ENCODE measurements at regions not wholly inside any gene's neighbourhood (a gene's known extent, or its start where the extent isn't known, plus 50 kb on each side); places are given as distances from the start of the nearest gene placed in this dataset.
"Not testable (repeated sequence)": the region's sequence is repeated elsewhere in the genome, so short reads cannot be mapped to it uniquely, and the experiment has no call there.

DNA sequence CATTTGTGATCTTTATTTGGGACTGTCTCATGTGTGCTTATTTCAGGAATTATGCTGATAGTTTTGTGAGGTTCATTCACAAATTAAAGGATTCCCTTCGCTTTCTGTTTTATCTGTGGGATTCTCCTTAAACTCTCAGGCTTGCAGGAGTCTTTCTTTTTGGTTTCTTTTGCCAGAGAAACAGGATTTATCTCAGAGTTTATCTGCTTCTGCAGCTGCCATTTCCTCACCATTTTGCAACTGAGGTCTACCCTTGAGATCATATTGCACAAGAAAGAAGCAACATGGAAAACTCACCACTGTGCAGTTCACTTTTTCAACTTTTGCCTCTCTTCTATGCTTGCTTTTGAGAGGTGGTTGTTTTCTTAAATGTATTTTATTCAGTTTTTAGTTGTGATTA lies 201.0 kb downstream of the PRL start:
- peak; percentile 96 for DNase-seq (ENCODE audit: low spot score)

- DNase-seq (ENCODE audit: low spot score): no peak
Measured at GRCh38 chr6:22098601-22099031, 198.2 kb downstream of the PRL start.

DNA sequence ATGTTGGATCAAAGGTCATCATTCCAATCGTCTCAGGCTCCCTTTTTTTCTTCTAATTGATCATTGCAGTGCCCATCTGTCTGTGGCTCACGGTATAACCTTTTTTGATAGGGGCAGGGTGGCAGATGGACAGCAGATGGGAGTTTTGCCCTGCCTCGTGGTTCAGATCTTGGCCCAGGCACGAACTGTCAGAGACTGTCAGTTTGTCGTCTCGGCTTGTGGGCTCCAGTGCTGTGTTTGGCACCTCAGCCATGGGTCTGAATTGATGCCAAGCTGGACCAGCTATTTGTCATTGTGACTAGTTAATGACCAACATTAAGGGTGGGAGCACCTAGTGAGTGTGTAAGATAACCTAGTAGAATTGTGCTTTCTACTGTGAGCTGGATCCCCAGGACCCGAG lies 197.6 kb downstream of the PRL start:
- DNase-seq (ENCODE audit: low spot score): no peak

GRCh38 chr6:22099923-22100322 lies 196.9 kb downstream of the PRL start:
- DNase-seq (ENCODE audit: low spot score): no peak

DNA sequence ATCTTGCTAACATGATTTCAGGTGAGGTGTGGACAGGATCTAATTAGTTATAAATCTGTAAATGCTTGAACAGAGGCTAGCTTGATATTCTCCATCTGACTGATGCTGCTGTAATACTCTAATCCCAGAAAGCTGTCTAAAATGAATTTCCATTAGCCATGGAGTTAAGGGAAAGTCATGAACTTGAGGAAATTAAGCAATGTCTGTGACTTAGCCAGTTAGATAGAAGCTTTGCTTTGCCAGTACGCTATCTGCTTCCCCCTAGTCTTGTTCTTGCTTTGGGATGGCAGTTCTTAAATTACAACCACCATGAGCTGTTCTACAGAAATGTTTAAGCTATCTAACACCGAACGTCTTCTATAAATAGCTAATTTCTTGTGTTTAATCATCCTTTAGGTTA lies 195.7 kb downstream of the PRL start:
- DNase-seq (ENCODE audit: low spot score): no peak

DNA sequence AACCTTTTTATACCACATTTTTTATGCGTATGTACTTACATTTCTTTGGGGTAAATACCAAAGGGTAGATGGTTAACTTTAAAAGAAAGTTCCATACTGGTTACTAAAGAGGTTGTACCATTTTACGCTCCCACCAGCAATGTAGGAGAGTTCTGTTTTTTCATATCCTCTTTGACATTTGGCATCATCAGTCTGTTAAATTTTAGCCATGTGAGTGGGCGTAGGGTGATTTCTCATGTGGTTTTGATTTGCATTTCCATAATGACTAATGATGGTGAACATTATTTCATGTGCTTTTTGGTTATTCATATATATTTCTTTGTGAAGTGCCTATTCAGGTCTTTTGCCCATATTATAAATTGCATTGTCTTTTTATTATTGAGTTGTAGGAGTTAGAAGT lies 194.2 kb downstream of the PRL start:
- DNase-seq (ENCODE audit: low spot score): no peak

DNA sequence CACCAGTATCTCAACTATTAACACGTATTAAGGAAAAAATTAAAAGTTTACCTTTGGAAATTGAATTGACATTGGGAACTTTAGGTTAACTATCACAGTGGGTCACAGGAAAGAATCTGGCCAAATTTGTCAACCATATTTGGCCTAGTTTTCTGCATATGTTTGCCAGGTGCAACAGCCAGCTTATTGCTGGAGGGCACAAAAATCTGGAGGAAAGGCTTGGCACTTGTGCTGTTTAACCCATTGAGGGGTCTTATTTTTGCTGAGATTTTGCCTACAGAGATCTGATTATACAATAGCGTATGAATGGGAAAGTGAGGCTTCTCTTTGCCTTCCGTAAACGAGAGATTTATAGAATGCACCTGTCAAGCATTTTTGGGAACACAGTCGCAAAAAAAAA lies 190.4 kb downstream of the PRL start:
- DNase-seq (ENCODE audit: low spot score): no peak

GRCh38 chr6:22106961-22107360 lies 189.9 kb downstream of the PRL start:
- no peak for DNase-seq (ENCODE audit: low spot score)

GRCh38 chr6:22108199-22108598 lies 188.6 kb downstream of the PRL start:
- no peak for DNase-seq (ENCODE audit: low spot score)

DNA sequence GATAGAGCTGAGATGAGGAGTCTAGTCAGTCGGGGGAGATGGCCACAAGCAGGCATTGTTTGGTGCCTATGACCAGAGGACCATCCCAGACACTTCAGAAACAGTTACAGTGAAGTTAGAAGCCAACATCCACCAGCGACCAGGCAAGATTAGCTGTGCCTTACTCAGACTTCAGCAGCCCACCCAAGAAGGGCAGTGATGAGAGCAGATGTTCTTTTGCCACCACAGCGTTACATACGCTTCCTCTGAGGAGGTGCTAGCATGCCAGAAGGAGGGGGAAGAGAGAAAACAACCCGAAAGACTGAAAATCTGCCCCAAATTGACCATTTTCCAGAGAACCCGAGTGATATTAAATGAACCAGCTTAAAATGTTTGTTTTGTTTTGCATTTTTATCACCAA lies 186.8 kb downstream of the PRL start:
- DNase-seq (ENCODE audit: low spot score): no peak

GRCh38 chr6:22112461-22112860 lies 184.4 kb downstream of the PRL start:
- DNase-seq (ENCODE audit: low spot score): no peak

DNA sequence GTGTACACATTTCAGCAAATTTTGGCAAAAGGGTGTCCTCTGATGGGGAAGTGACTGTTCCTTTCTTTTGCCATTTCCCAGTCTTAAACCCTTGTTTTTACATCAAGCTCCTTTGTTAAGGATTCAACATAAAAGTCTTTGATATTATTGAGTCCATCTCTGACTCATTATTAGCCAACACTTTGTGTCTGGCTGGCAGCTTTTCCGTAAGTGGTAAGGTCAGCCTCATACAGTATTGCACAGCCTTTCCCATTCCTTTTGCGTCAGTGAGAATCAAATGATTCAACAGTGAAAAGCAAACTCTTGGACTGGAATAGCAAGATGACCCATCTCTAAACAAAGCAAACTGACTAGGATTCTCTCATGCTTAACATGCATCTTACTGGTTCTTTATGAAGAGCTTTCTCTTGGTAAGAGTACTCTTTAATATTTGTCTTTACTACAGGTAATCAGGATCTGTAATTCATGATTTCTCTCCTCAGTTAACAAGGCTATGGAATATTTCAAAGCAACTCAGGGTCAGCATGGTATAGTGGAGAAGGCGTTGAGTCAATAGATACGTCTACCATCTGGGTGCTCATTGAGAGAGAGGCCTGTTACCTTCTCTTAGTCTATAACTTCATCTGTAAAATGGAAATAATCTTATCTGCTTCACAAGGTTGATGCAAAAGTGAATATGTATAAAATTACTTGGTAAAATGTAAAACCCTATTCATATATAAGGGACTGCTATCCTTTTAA lies 183.6 kb downstream of the PRL start:
- DNase-seq (ENCODE audit: low spot score): no peak

DNA sequence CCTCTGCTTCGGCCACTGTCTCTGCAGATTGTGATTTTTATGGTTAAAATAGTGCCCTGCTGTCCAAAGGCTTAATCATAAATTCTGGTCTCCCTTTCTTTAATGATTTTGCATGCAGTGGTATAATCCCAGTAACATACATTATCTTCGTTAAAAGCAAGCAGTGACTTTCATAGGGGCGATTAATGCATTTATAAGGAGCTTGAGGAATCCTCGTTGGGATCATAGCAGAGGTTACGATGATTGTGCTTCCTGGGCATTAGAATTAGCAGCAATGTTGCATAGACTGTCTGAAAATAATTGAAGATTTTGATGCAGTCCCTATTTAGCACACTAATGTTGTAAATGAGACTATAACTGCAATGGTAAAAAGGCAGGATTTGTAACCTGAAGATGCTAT lies 181.3 kb downstream of the PRL start:
- DNase-seq (ENCODE audit: low spot score): no peak

- DNase-seq (ENCODE audit: low spot score): no peak
Measured at GRCh38 chr6:22117631-22118030, 179.2 kb downstream of the PRL start.

DNA sequence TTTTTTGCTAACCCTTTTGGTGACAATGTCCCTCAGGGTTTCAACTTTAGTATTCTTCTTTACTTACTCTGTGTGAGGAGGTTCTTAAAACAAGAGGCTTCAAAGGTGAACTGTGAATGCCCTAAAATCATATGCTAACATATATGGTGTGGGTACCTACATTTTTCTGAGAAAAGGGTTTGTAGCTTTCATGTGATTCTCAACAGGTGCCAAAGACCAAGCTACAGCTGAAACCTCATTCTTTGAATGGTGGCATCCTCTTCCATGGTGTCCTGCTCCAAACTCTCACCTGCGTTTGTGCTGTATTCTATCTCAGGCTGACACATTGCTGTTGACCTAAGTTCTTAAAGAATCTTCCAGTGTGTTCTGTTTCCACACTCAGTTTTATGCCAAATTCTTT lies 177.3 kb downstream of the PRL start:
- no peak for DNase-seq (ENCODE audit: low spot score)

DNA sequence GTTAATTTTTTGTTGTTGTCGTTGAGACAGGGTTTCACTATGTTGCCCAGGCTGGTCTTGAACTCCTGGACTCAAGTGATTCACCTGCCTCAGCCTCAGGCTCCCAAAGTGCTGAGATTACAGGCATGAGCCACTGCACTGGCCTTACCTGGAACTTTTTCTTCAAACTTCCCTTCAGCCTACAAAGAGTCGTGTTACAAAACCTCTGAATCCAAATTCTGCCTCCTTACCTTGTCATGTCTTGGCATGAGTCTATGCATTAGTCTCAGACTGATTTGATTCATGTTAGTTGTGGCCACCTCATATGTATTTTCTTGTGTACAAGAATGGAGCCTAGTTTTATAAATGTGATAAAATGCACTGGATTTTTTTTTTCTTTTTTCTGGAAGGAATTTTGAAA lies 172.1 kb downstream of the PRL start:
- DNase-seq (ENCODE audit: low spot score): no peak

DNA sequence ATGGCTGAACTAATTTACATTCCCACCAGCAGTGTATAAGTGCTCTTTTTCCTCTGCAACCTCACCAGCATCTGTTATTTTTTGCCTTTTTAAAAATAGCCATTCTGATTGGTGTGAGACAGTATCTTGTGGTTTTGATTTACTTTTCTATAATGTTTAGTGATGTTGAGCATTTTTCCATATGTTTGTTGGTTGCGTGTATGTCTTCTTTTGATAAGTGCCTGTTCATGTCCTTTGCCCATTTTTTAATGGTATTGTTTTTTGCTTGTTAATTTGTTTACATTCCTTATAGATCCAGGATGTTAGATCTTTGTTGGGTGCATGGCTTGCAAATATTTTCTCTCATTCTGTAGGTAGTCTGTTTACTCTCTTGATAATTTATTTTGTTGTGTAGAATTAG lies 169.9 kb downstream of the PRL start:
- no peak for DNase-seq (ENCODE audit: low spot score)

DNA sequence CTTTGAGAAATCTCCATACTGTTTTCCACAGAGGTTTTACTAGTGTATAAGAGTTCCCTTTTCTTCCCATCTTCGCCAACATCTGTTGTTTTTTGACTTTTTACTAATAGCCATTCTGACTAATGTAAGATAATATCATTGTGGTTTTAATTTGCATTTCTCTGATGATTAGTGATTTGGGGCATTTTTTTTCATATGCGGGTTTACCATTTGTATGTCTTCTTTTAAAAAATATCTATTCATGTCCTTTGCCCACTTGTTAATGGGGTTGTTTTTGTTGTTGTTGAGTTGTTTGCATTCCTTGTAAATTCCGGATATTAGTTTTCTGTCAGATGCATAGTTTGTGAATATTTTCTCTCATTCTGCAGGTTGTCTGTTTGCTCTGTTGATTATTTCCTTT lies 167.1 kb downstream of the PRL start:
- no peak for DNase-seq (ENCODE audit: low spot score)

DNA sequence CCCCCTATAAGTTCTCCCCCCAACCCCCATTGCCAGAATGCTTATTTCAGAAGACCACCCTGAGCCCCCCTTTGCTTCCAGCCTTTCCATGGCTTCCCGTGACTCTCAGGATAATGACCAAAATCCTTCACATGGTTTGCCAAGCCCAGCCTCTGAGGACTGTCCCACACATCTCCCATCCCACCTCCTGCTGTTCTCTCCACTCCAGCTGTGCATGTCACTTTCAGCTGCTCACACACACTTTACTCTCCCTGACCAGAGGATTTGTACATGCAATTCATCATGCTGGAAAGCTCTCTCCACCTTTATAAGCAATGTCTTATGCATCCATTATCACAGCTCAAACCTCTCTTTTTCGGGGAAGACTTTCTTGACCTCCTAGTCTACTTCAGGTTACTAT lies 164.2 kb downstream of the PRL start:
- DNase-seq (ENCODE audit: low spot score): no peak

DNA sequence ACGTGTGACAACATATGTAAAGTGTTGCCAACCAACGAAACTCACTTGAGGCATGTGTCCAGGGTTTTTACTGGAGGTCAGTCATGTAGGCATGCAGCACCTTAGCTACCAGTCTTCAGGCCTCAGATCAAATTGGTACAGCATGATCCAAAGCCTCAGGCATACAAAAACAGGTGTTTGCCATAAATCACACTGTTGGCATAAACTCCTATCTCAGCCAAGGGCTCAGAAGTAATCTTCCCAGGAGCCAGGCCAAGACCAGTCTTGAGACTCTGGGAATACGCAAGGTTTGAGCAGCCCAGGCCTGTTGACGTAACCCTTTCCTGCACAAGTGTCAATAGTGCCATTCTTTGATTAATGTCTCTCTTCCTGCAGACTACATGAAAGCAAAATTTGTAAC lies 163.5 kb downstream of the PRL start:
- peak; percentile 34 for DNase-seq (ENCODE audit: low spot score)

DNA sequence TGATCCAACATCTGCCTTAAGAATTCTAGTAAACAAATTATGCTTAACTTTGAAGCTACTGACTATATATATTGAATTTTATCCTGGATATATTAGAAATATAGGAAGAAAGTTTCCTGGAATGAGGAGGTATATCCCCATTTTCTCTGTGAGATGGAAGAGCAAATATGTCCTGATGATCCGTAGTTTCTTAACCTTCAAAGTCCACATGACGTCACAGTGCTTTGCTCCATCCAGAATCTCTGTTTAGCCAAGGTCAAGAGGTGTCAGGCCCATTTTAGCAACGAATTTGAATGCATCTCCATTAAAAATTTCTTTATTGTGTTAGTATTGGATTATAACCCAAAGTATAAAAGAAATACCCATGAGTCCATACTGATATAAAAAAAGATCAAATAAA lies 162.5 kb downstream of the PRL start:
- DNase-seq (ENCODE audit: low spot score): no peak

- no peak for DNase-seq (ENCODE audit: low spot score)
Measured at GRCh38 chr6:22135395-22135794, 161.4 kb downstream of the PRL start.

DNA sequence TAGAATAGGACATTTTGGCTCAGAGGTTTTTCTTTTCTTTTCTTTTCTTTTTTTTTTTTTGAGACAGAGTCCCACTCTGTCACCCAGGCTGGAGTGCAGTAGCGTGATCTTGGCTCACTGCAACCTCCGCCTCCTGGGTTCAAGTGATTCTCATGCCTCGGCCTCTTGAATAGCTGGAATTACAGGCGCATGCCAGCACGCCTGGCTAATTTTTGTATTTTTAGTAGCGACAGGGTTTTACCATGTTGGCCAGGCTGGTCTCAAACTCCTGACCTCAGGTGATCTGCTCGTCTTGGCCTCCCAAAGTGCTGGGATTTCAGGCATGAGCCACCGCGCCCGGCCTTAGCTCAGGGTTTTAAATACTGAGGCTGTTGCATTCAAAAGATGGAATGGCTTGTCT lies 156.1 kb downstream of the PRL start:
- DNase-seq (ENCODE audit: low spot score): not testable (repeated sequence)

GRCh38 chr6:22141241-22141745 lies 155.5 kb downstream of the PRL start:
- DNase-seq (ENCODE audit: low spot score): no peak

Data from umbilical cord (tissue), 1 donor.